ENCODE measurements at regions not wholly inside any gene's neighbourhood (a gene's known extent, or its start where the extent isn't known, plus 50 kb on each side); places are given as distances from the start of the nearest gene placed in this dataset.
"Not testable (repeated sequence)": the region's sequence is repeated elsewhere in the genome, so short reads cannot be mapped to it uniquely, and the experiment has no call there.

DNA sequence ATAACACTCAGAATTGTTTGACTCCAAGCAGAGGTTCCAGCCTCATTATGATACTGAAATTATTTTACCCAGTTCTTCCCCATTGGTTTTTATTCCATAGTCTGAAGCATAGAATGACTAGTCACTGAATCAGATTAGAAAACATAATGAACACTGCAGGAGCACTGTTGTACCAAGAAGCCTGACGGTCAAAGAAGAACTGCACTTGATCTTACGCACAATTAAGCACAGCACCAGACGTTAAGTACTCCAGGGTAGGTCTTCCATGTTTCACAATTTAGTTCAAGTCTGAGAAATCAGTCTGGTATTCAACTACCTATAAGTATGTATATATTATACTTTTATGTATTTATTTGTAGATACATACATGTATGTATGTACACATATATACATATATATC is 973.5 kb upstream of the SPRY2 start:
- no peak for DNase-seq

DNA sequence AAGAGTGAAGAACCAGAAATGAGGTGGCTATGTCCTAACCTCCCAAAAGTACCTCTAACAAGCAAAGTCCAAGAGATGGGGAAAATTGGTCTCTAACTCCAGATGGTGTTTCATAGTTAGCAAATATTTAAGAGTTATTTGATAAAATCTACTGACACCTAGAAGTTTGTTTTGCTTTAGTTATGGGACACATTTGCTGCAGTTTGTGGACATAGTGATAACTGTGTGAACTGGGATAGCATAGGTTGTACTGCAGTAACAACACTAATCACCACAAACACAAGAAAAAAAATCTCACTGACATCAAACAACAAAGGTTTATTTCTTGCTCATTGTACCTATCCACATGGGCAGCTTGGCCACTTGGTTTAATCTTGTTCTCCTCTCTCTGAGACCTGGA is 965.0 kb upstream of the SPRY2 start:
- no peak for DNase-seq

DNA sequence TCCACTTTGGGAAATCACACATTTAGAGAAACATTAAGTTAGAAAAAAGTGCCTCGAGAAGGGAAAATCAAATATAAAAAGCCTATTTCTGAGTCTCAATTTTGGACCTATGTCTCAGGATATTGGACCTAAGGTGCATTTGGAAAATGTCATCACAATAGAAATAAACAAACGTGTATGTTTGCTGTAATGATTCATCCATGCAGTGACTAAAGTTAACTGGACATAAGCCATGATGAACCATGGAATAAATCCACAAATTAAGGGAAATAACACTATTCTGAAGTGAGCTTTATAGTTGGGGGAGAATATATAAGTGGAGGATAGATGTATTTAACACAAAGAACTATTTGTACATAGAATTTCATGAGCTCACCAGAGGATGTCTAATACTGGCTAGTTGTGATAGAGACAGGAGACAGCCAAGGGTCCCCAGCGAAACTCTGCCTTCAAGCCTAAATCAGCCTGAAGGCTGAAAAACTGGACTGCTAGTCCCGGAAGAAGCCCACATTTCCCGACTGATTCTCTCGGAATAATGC is 963.3 kb upstream of the SPRY2 start:
- no peak for DNase-seq

DNA sequence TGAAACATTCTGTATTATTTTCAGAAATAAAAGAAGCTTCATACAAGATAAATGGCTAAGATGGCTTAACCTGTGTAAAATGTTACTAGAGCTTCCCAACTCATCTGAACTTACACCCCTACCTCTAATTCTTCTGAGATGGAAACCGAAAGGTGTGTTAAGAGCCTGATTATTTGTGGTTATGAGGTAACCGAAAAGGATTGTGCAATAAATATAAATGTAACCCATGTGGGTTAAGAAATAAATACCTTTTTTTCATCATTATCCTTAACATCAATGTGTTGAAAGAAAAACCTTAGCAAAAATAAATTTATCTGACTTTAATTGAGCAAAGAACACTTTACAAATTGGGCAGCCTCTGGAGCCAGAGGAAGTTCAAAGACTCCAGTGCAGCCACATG is 961.8 kb upstream of the SPRY2 start:
- DNase-seq: no peak

DNA sequence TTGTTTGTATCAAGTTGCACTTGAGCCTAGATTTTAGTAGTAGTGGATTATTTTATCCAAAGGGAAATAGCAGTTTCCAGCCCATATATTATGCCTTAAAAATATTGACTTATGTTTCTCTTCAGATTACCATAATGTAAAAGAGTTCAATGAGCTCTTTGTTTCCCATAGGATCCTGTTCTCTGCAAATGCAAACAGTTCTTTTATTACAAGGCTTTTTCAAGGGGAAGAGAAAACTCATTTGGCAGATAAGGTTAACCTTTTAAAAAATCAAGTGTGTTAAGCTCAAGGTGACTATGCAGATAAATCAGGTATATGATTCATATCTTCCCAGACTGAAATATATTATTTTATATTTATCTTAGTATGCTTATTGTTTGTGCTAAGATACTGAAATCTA is 961.2 kb upstream of the SPRY2 start:
- DNase-seq: no peak

DNA sequence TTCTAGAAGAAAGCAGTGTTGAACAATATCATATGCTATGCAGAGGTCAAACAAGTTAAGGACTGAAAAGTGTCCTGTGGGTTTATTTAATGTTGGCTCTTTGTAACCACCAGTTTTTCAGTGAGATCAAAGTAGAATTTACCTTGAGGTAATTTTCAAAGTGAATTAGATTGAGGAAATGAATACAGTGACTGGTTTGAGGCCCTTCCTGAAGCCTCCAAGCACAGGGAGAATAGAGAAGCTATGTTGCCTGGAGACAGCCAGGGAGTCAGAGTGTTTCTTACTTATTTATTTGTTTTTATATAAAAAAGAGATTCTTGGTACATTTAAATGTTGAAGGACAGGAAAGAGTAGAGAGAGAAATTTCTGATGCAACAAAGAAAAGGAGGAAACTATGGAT is 954.3 kb upstream of the SPRY2 start:
- no peak for DNase-seq

DNA sequence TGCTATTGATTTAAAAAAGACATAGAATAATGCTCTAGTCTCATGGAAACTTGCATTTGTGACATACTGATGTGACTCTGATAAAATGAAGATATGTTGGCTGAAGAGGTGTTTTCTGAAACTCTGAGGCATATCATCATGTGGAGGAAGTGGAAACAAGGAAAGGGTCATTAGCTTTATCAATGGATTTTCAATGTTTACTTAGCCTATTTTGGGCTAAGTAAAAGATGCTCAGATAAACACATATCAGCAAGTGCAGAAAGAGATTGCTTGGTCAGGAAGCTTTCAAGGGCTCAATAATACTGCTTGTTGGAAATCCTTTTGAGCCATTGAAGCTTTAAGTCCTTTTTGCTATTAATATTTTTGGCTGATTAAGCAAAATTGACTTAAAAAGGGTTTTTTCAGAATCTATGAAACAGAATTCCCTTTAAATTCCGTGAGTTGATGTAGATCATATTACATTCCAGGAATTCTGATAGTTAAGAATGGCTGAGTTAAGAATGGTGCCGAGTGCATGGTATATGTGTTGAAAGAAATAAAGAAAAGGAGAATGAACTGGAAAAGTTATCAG is 952.8 kb upstream of the SPRY2 start:
- DNase-seq: no peak

DNA sequence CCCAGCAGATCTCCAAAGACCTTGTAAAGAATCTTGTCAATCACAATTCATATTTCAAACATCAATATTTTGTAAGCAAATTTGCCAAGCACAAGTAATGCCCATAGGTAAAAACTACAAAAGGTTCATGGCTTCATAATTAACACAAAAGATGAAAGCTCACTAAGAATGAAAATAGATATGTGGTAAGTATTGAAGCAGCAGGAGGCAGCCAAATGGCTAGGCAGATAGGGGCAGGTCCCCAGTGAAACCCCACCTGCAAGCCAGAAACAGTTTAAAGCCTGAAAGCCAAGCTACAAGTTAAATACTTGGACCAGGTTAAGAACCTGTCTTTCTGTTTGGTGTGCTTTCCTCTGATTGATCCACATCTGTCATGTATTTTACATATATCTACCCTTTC is 942.6 kb upstream of the SPRY2 start:
- no peak for DNase-seq

DNA sequence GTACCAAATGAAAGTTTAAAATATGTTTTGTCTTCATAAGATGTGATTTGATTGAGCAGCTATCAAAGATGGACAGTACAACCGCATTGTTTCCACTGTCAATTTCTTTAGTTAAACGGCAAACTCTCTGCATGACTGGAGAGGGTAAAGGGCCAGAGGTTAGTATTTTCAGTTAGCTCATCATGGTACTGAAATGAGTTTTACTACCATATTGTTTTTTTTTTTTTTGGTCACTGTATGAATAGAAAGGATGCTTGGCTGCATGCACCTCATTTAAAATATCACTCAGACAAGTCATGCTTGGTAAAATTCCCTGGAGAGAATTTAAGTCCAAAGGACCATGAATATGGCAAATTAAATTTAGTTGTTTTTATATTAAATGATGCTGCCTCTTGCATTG is 942.1 kb upstream of the SPRY2 start:
- no peak for DNase-seq

DNA sequence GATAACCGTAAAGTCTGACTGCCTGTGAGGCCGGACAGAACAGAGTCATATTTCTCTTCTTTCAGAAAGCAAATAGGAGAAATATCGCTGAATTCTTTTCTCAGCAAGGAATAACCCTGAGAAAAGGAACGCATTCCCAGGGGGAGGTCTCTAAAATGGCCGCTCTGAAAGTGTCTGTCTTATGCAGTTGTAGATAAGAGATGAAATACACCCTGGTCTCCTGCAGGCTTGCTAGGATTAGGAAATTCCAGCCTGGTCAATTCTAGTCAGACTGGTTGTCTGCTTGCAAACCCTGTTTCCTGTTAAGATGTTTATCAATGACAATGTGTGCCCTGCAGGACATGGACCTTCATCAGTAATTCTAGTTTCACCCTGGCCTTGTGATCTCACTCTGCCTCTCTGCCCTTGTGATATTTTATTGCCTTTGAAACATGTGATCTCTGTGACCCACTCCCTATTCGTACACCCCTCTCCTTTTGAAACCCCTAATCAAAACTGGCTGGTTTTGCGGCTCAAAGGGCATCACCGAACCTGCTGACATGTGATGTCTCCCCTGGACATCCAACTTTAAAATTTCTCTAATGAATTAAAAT is 934.8 kb upstream of the SPRY2 start:
- DNase-seq: no peak

DNA sequence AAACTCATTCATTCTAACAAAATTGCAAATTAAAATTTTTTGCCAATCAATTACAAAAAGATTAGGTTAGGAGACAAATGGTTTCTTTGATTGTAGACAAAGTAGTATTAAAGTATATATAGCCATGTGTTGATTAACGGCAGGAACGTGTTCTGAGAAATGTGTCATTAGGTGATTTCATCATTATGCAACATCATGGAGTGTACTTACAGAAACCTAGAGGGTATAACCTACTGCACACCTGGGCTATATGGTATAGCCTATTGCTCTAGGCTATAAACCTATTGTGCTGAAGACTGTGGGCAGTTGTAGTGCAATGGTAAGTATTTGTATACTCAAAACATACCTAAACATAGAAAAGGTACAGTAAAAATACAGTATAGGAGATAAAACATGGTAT is 906.8 kb upstream of the SPRY2 start:
- DNase-seq: no peak

DNA sequence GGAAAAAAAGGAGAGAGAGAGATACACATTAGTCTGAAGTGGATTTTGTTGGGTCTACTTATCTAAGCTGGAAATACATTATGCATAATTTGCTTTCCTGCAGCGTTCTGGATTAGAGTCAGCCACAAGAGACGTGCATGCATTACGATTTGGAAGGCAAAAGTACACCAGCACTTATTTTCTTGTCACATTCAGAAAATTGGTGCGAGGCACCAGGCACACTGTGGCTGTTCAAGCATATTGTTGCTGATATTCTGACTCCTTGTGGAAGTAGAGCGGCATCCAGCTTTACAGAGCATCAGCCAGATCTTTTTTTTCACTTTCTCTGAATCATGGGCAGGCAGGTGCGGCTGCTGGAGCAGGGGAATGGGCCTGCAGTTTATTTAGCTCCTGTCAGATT is 905.6 kb upstream of the SPRY2 start:
- DNase-seq: no peak

DNA sequence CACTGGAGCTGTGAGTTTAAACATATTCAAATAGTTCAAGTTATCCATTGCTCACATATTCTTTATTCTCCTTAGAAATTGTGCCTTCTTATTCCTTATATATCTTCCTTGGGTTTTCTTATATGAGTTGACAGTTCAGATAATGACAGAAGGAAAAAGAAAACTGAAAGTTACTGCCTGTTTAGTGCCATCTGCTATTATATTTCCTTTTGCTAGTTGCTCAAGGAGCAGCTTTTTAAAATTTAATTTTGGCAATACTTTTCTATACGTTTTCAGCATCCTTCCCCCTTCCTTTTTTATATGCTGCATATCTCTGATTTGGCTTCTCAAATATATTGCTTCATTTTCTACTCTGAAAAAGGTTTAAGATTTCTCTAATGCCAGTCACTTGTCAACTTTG is 903.1 kb upstream of the SPRY2 start:
- no peak for DNase-seq

DNA sequence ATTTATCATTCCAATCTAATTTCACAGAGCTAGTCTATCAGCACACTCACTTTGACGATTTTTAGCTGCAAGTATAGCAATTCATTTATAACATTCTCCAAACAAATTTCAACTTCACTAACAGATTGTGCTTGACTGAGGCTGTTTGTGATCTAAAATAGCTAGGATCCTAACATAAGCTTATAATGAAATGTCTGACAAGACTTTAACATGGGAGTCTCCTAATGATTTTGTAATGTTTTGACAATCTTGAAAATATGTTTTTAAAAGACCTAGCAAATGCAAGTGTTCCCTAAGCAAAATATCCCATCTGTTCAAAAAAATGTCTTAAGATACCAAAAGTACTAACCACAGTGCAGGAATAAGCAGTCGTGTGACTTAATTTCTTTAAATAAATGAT is 889.5 kb upstream of the SPRY2 start:
- no peak for DNase-seq

DNA sequence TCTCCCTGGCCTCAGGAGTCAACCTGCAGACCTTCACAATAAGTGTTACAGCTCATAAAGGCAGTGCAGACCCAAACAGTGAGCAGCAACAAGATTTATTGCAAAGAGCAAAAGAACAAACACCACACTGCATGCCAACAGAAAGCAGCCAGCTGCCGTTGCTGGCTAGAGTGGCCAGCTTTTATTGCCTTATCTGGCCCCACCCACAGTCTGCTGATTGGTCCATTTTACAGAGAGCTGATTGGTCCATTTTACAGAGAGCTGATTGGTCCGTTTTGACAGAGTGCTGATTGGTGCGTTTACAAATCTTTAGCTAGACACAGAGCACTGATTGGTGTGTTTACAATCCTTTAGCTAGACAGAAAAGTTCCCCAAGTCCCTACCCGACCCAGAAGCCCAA is 885.9 kb upstream of the SPRY2 start:
- DNase-seq: not testable (repeated sequence)

DNA sequence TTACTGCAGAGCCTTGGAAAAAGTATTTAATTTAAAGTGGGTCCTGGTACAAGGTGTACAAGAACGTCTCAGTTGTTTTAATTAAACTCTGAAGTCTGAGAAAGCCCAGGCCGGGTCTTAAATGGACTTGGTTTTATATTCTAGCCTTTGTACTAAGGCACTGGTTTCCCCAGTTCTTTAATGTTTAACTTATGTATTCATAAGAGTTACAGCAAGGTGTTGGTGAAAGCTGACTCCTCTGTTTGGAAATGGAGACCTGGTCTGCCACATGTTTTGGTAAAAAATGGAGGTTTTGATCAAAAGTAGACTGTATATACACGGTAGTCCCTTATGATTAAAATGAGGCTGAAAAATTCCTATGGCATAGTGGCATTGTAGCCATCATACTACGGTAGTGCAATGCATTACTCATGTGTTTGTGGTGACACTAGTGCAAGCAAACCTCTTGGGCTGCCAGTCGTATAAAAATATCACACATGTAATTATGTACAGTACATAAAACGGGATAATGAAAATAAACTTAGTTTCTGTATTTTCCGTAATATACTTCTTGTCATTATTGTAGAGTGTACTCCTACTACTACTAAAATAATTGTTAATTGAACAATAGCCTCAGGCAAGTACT is 883.4 kb upstream of the SPRY2 start:
- no peak for DNase-seq

DNA sequence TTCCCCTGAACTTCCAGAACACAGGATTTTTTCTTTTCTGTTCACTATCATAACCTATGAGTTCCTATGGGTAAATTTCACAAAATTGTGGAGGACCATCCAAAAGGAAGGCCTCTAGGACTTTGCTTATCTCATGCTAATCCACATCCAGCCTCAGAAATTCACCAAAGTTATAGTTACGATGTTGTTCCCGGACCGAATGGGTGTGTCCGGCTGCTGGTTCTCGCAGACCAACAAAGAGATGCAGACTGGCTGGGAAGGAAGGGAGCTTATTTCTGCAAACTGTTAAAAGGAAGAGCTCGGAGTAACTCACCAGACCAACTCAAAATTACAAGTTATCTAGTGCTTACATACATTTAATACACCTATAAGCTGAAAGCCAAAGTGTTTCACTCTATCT is 882.9 kb upstream of the SPRY2 start:
- DNase-seq: no peak

DNA sequence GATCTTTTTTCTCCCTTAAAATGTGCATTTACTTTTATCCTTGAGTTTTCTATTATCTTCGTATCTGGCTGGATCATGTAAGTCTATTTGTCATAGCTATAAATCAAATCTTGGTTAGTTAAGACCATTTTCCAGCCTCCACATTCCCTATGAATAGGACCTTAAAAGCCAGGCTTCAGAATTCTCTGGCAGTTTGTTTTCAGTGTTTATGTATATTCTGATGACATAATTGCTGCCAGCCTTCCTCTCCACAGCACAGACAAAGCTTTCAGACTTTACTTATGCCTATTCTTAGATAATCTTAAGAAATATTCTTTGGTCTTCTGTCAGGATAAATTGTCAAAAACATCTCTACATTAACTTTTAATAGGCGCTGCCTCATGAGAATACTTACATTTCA is 870.8 kb upstream of the SPRY2 start:
- DNase-seq: no peak

DNA sequence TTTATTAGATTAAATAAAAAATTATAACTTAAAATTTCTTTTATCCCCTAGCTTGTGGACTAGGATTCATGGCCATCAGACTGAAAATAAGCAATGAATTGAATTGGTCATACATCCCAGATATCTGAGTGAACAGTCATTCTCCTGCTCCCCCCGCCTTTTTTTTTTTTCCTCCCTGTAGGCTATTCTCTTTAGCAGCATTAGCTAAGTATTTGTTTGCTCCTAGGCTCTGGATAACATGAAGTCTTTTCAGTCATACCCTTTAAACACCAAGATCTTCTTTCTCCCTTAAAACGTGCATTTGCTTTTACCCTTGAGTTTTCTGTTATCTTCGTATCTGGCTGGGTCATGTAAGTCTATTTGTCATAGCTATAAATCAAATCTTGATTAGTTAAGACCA is 866.7 kb upstream of the SPRY2 start:
- DNase-seq: no peak

DNA sequence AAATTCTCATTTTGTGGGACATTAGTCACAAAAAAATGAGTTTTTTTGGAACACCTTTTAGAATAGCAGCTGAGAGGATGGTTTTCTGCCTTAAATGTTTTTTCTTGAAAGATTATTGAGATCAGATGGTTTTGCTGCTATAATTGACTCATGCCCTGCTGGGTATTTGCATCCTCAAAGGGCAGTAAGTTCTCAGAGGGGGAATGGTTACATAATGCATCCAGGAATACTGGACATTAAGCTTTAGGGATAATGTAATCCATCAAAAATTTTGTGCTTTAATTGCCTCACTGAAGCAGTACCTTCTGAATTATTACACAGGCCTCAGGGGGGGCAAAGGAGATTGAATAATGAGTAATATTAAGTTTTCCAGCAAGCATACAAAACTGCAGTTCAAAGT is 866.3 kb upstream of the SPRY2 start:
- no peak for DNase-seq

DNA sequence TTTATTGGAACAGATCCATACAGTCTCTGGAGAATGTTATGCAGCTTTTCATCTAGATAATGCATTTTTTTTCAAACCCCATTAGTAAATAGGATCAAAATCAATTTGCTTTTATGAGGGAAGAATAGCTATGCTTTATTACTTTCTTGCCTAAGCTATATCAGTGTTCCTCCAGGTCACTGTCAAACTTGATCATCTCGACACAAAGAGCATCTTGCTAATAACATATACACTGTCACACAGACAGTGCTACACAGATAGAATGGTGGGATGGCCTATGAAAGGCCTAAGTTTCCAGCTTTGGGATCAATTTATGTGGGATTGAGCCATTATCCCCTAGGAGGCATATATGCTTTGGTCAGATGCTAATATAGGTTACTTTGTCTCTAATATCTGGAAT is 862.9 kb upstream of the SPRY2 start:
- DNase-seq: no peak

DNA sequence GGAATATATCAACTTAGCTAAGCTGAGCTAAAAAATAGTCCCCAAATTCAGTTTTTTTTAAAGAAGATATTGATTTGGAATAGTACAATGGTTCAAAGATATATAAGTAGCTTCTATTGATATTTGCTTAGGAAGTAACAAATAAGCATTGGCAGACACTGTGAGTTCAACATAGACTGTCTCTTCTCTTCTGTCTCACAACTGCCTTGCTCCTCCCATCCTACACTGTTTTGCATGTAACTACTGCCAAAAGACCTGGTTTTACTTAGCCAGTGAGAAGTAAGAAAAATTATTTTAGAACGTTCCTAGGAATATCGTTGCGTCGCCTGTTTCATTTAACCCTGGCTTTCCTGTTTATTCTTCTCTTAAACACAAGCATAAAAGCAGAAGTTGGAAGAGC is 859.0 kb upstream of the SPRY2 start:
- DNase-seq: no peak

DNA sequence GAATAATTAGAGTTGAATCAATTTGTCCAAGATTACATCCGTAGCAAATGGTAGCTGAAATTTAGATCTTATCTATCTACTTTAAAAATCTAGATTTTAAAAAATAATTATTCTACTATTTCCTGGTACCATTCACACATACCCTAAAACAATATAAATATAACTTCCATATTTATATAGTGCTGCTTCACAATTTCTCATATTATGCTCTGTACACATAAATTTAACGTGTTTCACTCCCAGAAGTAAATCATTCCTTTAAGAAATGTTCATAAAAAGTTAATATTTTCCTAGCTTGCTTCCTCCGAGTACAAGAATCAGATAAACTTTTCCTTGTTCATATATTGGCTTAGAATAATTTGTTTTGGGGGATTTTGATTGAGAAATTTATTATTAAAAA is 857.0 kb upstream of the SPRY2 start:
- no peak for DNase-seq

DNA sequence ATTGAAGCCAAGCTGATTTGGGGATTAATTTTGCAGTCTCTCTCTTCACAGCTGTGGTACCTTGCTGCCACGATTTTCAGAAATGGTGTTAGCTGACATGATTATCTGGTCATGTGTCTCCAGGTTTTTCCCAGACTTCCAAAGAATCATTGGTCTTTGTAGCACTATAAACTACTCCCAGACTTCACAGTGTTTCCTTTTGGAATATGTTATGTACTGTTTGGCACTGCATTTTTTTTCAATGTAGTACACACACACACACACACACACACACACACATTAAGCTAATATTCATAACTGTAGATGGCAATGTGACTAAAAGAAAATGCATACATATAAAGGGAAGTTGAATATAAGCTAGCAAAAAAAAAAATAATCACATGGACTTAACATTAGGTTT is 856.6 kb upstream of the SPRY2 start:
- no peak for DNase-seq

DNA sequence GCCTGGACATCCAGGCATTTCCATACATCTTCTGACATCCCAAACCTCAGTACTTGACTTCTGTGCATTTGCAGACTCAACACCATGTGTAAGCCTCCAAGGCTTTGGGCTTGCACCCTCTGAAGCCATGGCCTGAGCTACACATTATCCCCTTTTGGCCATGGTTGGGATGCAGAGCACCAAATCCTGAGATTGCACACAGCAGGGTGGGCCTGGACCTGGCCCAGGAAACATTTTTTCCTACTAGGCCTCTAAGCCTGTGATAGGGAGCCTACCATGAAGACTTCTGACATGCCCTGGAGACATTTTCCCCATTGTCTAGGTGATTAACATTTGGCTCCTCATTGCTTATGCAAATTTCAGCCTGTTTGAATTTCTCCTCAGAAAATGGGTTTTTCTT is 853.4 kb upstream of the SPRY2 start:
- no peak for DNase-seq
